ENCODE measurements at regions not wholly inside any gene's neighbourhood (a gene's known extent, or its start where the extent isn't known, plus 50 kb on each side); places are given as distances from the start of the nearest gene placed in this dataset.

DNA sequence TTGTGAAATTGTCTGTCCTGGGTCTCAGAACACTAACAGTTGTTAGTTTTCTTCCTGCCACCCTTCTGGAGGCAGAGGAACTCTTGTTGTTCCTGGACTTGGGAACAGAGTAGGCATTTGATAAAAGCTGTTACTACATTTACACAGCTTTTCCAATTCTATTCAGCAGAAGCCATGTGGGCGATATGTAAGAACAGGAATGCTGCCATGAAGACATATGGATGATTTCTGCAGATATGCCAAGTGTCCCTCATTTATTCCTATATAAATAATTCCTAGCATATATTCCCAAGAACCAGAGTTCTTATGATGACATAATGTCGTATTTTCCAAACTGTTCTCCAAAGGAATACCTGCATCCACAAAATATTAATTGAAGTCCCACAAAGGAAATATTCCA is 135.9 kb upstream of the DAB2 start:
- Mint-ChIP-seq H3K36me3 (no peaks in the 10 kb centered on the region), H3K27me3 (peaks cover 6 to 9% of the 10 kb centered on the region in 2 donors), H3K9me3 (no peaks in the 10 kb centered on the region), H3K27ac (no peak overlapping the region), H3K4me3 (no peak overlapping the region), H3K4me1 (no peaks in the 10 kb centered on the region)
- ATAC-seq (replicated peaks): no peak
- no peak for DNase-seq

DNA sequence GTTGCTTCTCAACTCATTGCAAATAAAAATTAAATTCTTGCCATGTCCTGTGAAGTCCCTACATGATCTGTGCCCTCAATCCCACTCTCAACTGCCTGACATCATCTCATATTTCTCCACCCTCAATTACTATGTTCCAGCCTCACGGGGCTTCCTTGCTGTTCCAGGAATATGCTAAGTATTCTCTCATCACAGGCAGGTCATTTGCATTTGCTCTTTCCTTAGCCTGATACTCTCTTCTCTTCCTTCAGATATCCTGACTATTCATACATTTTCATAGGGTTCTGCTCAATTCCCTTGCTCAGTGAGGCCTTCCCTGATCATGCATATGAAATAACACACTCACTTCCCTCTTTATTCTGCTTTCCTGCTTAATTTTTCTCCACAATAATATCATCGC is 135.1 kb upstream of the DAB2 start:
- DNase-seq: no peak
- Mint-ChIP-seq H3K36me3 (no peaks in the 10 kb centered on the region), H3K27me3 (peaks cover 0 to 9% of the 10 kb centered on the region in 2 donors), H3K27ac (no peak overlapping the region), H3K4me3 (no peak overlapping the region), H3K9me3 (no peaks in the 10 kb centered on the region), H3K4me1 (no peaks in the 10 kb centered on the region)
- ATAC-seq (replicated peaks): no peak

DNA sequence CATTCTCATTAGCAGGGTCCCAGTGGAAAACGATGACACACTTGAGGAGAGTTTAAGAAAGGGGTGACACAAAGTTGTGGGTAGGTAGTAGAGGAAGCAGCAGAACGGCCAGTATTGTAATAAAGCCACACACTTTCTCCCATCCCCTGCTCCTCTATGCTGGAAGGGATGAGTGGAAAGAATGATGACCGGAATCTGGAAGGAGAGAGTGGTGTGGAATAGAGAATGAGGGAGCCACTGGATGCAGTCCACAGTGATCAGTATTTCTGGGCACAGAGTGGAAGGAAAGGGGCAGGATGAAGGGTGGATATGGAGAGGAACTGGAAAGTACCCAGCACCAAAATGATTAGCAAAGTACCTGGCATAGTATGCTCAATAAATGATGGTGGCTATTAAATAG is 133.8 kb upstream of the DAB2 start:
- ATAC-seq (replicated peaks) (no peak), DNase-seq (no peak)
- Mint-ChIP-seq H3K27me3 (peaks cover 7 to 15% of the 10 kb centered on the region in 2 donors), H3K4me1 (no peaks in the 10 kb centered on the region), H3K27ac (no peak overlapping the region), H3K4me3 (no peak overlapping the region), H3K36me3 (no peaks in the 10 kb centered on the region), H3K9me3 (no peaks in the 10 kb centered on the region)

DNA sequence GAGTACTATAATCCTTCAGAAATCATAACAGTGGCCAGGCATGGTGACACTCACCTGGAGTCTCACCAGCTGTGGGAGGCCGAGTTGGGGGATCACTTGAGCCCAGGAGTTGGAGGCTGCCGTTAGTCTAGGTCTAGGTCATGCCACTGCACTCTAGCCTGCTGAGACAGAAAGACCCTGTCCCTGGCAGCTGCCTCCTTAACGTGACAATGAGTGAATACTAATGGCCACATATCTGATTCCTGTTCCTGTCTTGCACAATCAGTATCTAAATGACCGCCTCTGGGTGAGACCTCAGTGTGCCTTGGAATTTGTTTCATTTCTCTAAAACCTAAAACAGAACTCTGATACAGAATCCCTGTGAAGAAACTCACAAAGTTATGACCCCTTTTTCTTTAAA is 131.0 kb upstream of the DAB2 start:
- Mint-ChIP-seq H3K27me3 (peaks cover 11 to 20% of the 10 kb centered on the region in 2 donors), H3K27ac (no peak overlapping the region), H3K9me3 (no peaks in the 10 kb centered on the region)

DNA sequence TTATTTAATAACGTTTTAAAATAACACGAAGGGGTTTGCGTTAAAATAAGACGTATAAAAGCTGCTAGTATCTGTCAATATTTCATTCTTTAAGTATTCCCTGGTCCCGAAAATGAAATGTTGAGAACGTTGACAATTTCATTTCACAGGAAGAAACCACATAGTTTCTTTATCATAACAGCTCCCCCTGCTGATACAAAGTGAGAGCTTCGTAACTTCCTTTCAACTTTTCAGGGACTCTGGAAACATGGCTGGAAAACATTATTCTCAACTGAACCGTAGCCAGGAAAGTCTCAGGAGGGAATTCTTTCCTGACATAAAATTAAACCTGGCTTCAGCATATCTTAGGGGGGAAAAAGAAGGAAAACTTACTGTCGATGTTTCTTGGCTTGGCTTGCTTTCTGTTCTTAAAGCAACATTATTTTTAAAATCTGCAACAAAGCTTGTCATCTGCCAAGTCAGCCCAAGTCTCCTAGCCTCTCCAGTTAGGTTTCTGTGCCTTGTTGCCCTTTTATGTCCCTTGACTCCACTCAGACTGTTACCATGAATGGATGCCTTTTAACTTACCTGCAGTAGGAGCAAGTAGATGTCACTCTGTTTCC is 122.9 kb upstream of the DAB2 start:
- Mint-ChIP-seq H3K4me1 (peaks cover 0 to 1% of the 10 kb centered on the region in 2 donors), H3K9me3 (peaks cover 0 to 2% of the 10 kb centered on the region in 2 donors), H3K27me3 (peaks cover 7 to 8% of the 10 kb centered on the region in 2 donors), H3K27ac (no peak overlapping the region), H3K36me3 (no peaks in the 10 kb centered on the region), H3K4me3 (no peak overlapping the region)
- no peak for DNase-seq
- ATAC-seq (replicated peaks): no peak

More for the DNA sequence above, 131.0 kb upstream of the DAB2 start:
- no peak for ATAC-seq (replicated peaks)
- no peaks in the 10 kb centered on the region for H3K4me1 Mint-ChIP-seq
- no peaks in the 10 kb centered on the region for H3K36me3 Mint-ChIP-seq
- H3K4me3 Mint-ChIP-seq: no peak overlapping the region
- DNase-seq: no peak

DNA sequence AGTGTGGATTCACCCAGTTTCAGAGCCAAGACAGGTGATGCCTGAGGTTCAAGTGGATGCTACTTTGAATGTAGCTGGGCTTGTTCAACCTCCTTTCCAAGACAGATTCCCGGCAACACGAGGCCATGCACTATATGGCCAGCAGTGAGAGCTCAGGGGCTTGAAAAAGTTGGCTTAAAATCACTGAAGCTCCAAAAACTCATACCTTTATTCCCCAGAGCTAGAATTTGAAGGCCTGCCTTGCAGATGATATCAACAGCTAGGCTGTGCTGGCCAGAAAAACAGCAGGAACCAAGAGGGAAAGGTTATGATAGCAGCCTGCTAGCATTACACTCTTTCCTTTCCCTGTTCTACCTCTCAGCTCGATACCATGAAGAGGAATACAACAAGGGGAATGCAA is 120.2 kb upstream of the DAB2 start:
- no peaks in the 10 kb centered on the region for H3K9me3 Mint-ChIP-seq
- H3K4me1 Mint-ChIP-seq: peaks cover 0 to 1% of the 10 kb centered on the region in 2 donors
- ATAC-seq (replicated peaks): no peak
- H3K36me3 Mint-ChIP-seq: no peaks in the 10 kb centered on the region
- H3K4me3 Mint-ChIP-seq: no peak overlapping the region
- H3K27ac Mint-ChIP-seq: no peak overlapping the region
- no peak for DNase-seq
- H3K27me3 Mint-ChIP-seq: peaks cover 0 to 1% of the 10 kb centered on the region in 2 donors

DNA sequence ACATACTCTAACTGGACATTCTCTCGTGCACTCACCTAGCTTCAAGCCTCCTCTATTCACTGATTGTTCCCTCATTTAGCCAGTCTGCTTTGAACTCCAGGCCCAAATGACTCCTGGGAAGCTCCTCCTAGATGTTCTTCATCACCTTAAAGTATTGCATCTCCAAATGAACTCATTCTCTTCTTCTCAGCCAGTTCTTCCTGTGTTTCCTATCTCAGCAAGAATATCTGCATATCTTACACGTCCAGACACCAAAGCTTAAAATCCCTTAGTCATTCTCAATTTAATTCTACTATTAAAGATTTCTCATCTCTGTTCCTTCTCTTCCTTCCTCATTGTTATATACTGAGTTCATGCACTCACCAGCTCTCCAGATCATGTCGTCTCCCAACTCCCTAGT is 118.6 kb upstream of the DAB2 start:
- ATAC-seq (replicated peaks) (no peak), DNase-seq (no peak)
- Mint-ChIP-seq H3K27me3 (peaks cover 0 to under 1% of the 10 kb centered on the region in 2 donors), H3K36me3 (no peaks in the 10 kb centered on the region), H3K9me3 (no peaks in the 10 kb centered on the region), H3K4me3 (no peak overlapping the region), H3K27ac (no peak overlapping the region), H3K4me1 (peaks cover 0 to 1% of the 10 kb centered on the region in 2 donors)

DNA sequence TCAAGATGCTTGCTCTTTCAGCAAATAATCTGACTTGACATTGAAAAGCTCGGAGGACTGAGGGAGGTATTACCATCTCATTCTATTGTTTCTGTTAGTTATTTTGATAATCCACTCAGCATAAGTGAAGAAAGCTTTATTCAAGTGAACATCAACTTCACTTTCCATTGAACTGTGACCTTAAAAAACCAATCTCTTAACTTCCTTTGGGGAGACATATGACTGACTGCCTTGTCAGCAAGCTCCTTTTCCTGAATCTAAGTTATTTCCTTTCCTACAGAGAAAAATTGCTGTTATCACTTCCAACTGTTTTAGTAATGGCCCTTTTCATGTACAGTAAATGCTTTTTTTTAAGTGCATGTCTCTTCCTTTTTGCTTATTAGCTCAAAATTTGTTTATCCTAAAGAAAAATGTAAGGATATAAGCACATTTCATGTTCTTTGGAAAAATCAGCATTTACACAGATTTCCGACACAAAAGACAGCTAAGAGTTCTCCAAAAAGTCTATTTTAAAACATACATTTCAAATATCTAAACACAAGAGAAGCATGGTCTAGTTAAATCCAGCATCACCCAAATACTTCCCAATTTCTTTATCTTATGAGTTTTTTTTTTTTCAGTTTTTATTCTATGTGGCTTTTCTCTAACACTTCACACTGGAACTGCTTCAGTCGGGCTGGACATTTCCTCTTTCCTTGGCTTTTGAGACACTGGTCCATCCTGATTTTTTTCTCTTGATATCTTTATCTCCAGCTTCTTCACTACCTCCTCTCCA is 117.9 kb upstream of the DAB2 start:
- no peak overlapping the region for H3K4me3 Mint-ChIP-seq
- ATAC-seq (replicated peaks) (no peak), DNase-seq (no peak)
- no peak overlapping the region for H3K27ac Mint-ChIP-seq
- H3K9me3 Mint-ChIP-seq: no peaks in the 10 kb centered on the region
- H3K27me3 Mint-ChIP-seq: peaks cover 5 to 7% of the 10 kb centered on the region in 2 donors
- H3K4me1 Mint-ChIP-seq: peaks cover 0 to 1% of the 10 kb centered on the region in 2 donors
- H3K36me3 Mint-ChIP-seq: no peaks in the 10 kb centered on the region

DNA sequence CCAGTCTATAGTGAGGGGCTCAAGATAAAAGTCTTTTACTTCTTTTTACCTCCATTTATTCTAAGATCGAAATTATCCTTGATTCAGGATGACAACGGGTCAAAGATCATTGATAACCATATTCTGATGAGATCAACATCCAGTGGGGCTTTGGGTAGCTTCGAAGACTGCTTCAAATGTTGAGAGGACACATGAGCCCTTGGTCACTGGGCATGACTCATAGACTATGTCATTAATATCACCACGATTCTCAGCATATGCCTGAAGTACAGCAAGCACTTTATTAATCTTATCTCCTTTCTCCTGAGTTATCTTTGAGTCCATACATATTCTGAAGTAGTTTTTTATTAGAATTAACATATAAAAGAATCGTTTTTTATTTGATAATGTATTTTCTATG is 117.1 kb upstream of the DAB2 start:
- Mint-ChIP-seq H3K9me3 (no peaks in the 10 kb centered on the region), H3K36me3 (no peaks in the 10 kb centered on the region), H3K27ac (no peak overlapping the region), H3K4me1 (no peaks in the 10 kb centered on the region), H3K27me3 (peaks cover 6 to 12% of the 10 kb centered on the region in 2 donors), H3K4me3 (no peak overlapping the region)
- no peak for DNase-seq
- no peak for ATAC-seq (replicated peaks)

DNA sequence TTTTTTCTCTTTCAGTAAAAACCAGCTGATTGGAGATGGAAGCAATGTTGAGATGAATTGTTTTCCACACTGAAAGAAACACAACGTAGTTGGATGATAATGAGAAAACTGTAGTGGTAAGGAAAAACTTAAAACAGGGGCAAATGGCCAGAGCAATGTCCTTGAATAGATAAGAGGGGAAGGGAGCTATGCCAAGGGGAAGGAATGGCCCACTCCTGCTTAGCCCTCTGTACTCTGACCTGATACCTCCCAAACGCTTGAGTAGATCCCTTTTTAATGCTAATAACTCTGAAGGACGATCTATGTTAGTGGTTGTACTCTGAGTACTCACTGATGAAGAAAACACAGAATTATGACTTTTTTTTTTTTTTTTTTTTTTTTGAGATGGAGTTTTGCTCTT is 114.7 kb upstream of the DAB2 start:
- Mint-ChIP-seq H3K4me3 (no peak overlapping the region), H3K9me3 (no peaks in the 10 kb centered on the region), H3K4me1 (no peaks in the 10 kb centered on the region), H3K27ac (no peak overlapping the region), H3K27me3 (peaks cover 6 to 12% of the 10 kb centered on the region in 2 donors), H3K36me3 (no peaks in the 10 kb centered on the region)
- DNase-seq (no peak), ATAC-seq (replicated peaks) (no peak)

DNA sequence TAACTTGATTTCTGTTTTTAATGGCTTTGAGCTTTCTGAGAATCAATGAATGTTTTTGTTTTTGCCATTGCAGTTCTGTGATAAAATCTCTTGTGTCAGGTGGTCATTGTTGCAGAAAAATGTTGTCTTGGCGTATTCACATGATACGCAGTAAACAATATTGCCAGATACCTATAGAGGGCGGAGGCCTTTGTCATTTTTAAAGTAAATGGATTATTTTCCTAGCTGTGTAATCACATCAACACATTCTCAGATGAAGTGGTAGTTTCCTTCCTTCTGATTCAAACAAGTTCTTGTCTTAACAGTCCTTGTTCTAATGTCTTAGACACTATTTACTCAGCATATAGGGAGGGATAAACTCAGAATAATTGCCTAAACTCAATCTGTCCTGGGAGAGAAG is 109.9 kb upstream of the DAB2 start:
- Mint-ChIP-seq H3K4me3 (no peak overlapping the region), H3K36me3 (no peaks in the 10 kb centered on the region), H3K4me1 (no peaks in the 10 kb centered on the region), H3K9me3 (no peaks in the 10 kb centered on the region), H3K27me3 (peaks cover 6 to 12% of the 10 kb centered on the region in 2 donors), H3K27ac (no peak overlapping the region)
- no peak for DNase-seq
- no peak for ATAC-seq (replicated peaks)

DNA sequence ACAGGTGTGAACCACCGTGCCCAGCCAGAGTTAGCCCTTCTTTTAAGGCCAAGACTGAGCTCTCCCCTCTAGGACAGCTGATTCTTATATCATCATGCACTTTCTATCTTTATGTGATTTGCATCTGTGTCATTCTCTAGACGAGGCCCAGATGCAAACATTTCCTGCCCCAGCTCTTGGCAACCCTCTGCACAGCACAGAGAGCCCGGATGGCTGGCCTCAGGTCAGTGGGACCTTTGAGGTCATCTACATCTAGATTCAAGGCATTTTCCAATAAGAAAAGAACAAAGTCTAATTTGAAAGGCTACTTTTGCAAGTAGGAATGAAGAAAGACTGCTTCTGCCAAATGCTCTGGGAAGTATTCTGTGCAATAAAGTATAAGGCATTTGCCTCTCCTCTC is 109.0 kb upstream of the DAB2 start:
- H3K4me3 Mint-ChIP-seq: no peak overlapping the region
- ATAC-seq (replicated peaks) (no peak), DNase-seq (no peak)
- H3K27ac Mint-ChIP-seq: no peak overlapping the region
- H3K27me3 Mint-ChIP-seq: peaks cover 6 to 12% of the 10 kb centered on the region in 2 donors
- no peaks in the 10 kb centered on the region for H3K9me3 Mint-ChIP-seq
- no peaks in the 10 kb centered on the region for H3K36me3 Mint-ChIP-seq
- H3K4me1 Mint-ChIP-seq: no peaks in the 10 kb centered on the region

DNA sequence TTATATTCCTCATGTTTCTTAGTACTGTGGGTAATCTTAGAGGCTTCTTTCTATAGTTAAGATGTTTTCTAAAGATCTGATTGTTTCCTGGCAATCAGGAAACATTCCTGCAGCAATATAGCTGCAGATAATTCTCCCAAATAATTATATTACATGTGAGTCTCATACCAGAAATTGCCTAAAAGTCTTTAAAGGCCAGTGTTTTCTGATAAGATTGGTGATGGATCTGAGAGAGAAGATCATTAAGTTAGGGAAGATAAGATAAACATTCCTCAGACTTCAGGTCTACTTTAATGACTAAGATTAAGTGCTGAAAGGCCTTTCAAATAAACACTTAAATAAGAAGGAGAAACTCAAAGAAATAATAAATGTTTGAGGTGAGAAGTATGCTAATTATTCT is 107.7 kb upstream of the DAB2 start:
- H3K9me3 Mint-ChIP-seq: no peaks in the 10 kb centered on the region
- H3K27ac Mint-ChIP-seq: no peak overlapping the region
- DNase-seq (no peak), ATAC-seq (replicated peaks) (no peak)
- H3K4me3 Mint-ChIP-seq: no peak overlapping the region
- no peaks in the 10 kb centered on the region for H3K36me3 Mint-ChIP-seq
- peaks cover 0 to 4% of the 10 kb centered on the region in 2 donors for H3K27me3 Mint-ChIP-seq
- no peaks in the 10 kb centered on the region for H3K4me1 Mint-ChIP-seq

DNA sequence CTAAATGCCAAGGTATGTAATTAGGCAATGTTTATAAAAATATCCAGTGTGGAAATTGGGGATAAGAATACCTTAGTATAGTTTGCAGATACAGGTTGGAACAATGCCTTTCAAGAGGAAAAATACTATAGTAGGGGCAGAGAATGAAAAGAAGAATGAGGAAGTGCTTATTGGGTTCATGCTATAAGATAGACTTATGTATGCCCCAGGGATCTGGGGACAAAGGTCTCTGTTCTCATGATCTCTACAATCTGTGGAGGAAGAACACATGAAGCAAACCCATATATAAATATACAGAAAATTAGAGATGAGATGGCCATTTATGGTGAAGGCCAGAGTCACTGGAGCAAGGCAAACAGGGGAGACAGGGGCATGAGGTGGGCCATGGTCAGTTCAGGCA is 106.5 kb upstream of the DAB2 start:
- DNase-seq (no peak), ATAC-seq (replicated peaks) (peak in 1 of 2 donors; percentile 61)
- no peaks in the 10 kb centered on the region for H3K36me3 Mint-ChIP-seq
- no peak overlapping the region for H3K4me3 Mint-ChIP-seq
- H3K27ac Mint-ChIP-seq: no peak overlapping the region
- peaks cover 0 to 2% of the 10 kb centered on the region in 2 donors for H3K4me1 Mint-ChIP-seq
- peaks cover 0 to 4% of the 10 kb centered on the region in 2 donors for H3K27me3 Mint-ChIP-seq
- H3K9me3 Mint-ChIP-seq: no peaks in the 10 kb centered on the region

DNA sequence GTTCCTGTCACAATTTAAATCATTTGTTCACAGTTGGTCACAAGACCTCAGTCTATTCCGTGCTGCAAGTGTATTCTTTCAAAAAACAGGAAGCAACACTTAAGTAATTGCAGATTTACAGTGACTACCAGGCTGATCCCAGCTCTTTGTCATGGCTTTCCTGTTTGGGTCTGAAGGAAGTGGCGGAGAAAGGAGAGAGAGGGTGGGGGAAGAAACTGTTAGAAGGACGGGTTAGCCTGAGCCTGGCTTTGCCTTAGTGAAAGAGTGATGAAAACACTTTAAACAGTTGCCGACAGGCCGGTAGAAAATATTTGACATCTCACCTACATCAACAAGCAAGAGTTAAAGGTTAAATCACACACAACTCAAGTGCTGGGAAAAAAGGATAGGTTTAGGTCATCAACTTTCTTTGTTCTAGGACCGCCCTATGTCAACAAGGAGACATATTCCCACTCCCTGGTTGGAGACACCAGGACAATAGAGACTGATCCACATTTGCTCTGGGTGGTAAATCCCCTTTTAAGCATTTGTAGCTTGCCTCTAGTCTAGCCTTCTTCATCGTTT is 102.2 kb upstream of the DAB2 start:
- no peak for DNase-seq
- no peak overlapping the region for H3K27ac Mint-ChIP-seq
- H3K4me1 Mint-ChIP-seq: peaks cover 0 to 2% of the 10 kb centered on the region in 2 donors
- H3K9me3 Mint-ChIP-seq: no peaks in the 10 kb centered on the region
- H3K36me3 Mint-ChIP-seq: no peaks in the 10 kb centered on the region
- no peak for ATAC-seq (replicated peaks)
- no peak overlapping the region for H3K4me3 Mint-ChIP-seq
- H3K27me3 Mint-ChIP-seq: peaks cover 8 to 10% of the 10 kb centered on the region in 2 donors

All from stimulated activated naive B cell treated with anti-CD40 and anti-IgM and Interleukin-4, amounts not matched to agents 10 μg/mL and 1 μg/mL and 100 μg/mL, for 72 hours (primary cell).